ENCODE measurements at regions not wholly inside any gene's neighbourhood (a gene's known extent, or its start where the extent isn't known, plus 50 kb on each side); places are given as distances from the start of the nearest gene placed in this dataset.

DNA sequence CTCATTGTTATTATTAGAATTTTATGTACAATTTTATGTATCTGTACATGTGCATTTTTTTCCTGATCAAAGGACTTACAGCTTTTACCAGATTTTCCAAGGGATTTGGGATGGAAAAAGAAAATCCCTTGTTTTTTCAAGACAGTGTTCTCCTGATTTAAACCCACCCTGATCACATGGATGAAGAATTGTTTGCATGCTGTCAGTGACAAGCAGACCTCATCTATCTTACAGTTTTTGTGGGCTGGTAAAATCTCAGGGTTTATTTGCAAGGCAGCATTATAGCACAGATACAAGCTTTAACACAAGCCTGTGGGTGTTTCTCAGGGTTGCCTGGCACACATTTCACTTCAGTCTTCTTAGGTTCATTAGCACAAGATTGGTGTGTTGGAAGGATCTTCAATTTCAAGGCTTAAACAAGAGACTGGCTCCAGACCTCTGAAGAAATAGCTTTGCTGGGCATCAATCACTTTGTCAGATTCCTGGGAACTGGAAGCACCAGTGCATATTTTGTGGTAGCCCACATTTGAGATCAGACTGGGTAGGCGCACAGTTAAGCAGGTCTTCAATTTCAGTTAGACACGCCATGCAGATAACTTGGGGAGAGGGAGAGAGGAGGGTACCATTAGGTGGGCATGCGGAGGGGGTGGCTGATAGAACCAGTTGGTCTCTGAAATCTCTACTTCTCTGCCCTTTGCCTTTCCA is 118.0 kb downstream of the TBX5 start:
- H3K4me3 ChIP-seq (ENCODE audit: low read depth, low read length): no peak overlapping the region
- no peak for DNase-seq (ENCODE audit: low read depth)
- TF ChIP-seq, protein P1, sequence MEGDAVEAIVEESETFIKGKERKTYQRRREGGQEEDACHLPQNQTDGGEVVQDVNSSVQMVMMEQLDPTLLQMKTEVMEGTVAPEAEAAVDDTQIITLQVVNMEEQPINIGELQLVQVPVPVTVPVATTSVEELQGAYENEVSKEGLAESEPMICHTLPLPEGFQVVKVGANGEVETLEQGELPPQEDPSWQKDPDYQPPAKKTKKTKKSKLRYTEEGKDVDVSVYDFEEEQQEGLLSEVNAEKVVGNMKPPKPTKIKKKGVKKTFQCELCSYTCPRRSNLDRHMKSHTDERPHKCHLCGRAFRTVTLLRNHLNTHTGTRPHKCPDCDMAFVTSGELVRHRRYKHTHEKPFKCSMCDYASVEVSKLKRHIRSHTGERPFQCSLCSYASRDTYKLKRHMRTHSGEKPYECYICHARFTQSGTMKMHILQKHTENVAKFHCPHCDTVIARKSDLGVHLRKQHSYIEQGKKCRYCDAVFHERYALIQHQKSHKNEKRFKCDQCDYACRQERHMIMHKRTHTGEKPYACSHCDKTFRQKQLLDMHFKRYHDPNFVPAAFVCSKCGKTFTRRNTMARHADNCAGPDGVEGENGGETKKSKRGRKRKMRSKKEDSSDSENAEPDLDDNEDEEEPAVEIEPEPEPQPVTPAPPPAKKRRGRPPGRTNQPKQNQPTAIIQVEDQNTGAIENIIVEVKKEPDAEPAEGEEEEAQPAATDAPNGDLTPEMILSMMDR (IDR thresholded peaks at IDR 0.05; ENCODE audit: low read depth, low read length, missing control alignments): no peak

DNA sequence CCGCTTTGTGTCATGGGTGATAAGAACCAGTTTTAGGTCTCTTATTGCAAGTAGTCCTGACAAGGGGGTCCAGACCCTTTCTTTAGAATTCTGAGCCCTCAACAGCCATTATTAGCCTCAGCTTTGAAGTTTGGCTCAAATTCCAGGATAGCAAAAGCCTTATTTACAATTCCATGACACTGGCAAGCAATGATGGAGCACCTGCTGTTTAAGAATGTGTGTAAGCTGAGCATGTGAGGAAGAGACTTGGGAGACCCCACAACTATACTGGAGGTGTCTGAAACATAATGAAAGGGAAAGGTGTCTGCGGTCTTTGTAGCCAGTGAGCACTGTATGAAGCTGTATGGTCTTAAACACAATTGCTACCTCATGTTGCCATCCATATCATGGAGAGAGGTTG is 119.8 kb downstream of the TBX5 start:
- TF ChIP-seq, protein P1 (IDR thresholded peaks at IDR 0.05; ENCODE audit: low read depth, low read length, missing control alignments): no peak
- no peak for DNase-seq (ENCODE audit: low read depth)
- H3K4me3 ChIP-seq (ENCODE audit: low read depth, low read length): no peak overlapping the region

DNA sequence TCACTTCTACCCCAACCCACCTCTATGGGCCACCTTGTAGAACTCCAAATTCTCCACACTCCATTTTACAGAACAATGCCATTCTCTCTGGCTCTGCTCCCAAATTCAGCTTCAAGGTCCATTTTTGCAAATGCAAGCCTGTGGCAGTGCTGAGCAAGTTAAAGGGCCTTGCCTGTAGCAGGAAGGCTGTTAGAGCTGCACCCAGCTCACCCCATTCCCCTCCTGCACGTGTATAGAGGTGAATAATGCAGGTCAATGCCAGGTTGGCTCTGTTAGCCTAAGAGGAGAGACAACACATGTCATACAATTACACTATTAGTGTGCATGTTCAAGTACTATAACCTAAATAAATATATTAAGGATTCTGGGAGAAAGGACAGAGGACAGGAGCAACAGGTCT is 120.4 kb downstream of the TBX5 start:
- DNase-seq (ENCODE audit: low read depth): no peak
- TF ChIP-seq, protein P1 (IDR thresholded peaks at IDR 0.05; ENCODE audit: low read depth, low read length, missing control alignments): no peak
- H3K4me3 ChIP-seq (ENCODE audit: low read depth, low read length): no peak overlapping the region

DNA sequence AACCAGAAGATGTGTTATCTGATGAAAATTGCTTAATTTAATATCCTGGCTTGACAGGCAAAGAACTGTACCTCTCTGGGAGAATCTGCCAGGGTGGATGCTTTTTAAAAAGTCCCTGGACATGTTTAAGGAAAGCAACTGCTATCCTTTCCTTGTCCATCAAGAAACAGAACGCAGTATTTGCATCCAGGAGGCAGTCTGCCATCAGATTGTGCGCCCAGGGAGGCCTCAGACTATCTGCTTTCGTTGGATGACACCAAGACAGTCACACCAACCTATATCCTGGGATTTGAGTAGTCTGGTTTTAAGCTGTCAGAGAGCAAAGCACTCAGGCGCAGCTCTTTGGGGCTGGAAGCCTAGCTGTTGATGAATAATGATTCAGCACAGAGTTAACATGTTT is 121.9 kb downstream of the TBX5 start:
- TF ChIP-seq, protein P1 (IDR thresholded peaks at IDR 0.05; ENCODE audit: low read depth, low read length, missing control alignments): no peak
- H3K4me3 ChIP-seq (ENCODE audit: low read depth, low read length): no peak overlapping the region
- no peak for DNase-seq (ENCODE audit: low read depth)

DNA sequence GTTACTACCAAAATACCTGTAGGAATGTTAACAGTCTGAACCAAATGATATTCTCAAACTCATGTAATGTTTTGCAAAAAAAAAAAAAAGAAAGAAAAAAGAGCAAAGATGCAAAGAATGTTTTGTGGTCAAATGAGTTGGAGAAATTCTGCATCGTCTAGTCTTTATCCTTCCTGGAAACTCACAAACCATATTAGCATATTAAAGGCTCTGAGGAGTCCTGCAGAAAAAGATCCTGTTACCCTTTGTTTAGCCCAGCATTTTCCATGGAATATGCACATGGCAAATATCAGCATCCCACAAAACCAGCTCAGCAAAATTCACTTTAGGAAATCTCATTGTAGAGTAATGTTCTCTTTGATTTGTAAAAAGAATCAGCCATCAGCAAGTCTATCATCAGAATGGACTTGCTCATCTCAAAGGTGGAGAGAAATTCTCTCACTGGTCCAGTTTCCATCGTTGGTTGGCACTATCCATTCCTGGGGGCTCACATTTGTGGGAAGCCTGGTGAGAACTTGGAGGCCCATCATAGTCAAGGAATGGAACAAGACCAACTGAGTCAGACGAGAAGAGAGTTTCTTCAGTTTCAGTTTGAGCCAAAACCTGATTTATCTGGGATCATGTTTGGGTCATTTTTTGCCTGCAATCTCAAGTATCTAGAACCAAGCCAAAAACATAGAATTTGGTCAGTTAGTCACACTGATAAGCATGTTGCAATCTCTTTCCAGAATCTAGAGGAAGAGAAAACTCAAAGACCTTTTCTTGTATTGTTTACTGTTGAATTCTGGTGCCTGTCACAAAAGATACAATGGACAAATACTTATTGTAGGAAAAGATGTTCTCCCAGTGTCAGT is 129.8 kb downstream of the TBX5 start:
- DNase-seq (ENCODE audit: low read depth): no peak
- no peak overlapping the region for H3K4me3 ChIP-seq (ENCODE audit: low read depth, low read length)
- TF ChIP-seq, protein P1 (IDR thresholded peaks at IDR 0.05; ENCODE audit: low read depth, low read length, missing control alignments): no peak

DNA sequence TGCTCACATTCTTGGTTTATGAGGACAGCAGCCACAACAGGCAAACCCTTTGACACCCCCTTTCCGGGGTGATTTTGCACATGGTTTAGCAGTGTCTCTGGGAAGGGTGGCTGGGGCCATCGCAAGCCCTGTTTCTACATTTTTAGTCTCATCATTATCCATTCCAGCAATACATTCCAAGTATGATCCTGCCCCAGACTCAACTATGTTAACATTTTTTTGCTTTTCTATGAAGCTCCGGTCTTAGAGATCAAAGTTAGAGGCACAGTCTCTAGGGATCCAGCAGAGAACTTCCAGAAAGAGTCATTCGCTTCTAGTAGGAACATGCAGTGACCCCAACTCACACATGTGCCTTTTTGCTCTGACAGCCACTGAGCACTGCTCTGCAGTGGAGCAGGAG is 130.9 kb downstream of the TBX5 start:
- no peak overlapping the region for H3K4me3 ChIP-seq (ENCODE audit: low read depth, low read length)
- no peak for DNase-seq (ENCODE audit: low read depth)
- TF ChIP-seq, protein P1 (IDR thresholded peaks at IDR 0.05; ENCODE audit: low read depth, low read length, missing control alignments): no peak
